ENCODE measurements at regions not wholly inside any gene's neighbourhood (a gene's known extent, or its start where the extent isn't known, plus 50 kb on each side); places are given as distances from the start of the nearest gene placed in this dataset.

GRCh38 chr11:91822805-91823204 is 401.8 kb upstream of the FAT3 start:
- no peaks in the 10 kb centered on the region for H3K36me3 ChIP-seq (ENCODE audit: insufficient read depth, low read length, poor library complexity, severe bottlenecking)
- intact Hi-C loops (cut with micrococcal nuclease; ENCODE audit: unreplicated experiment) = no loop called here
- DNase-seq (ENCODE audit: low spot score) = no peak
- no peak for TF ChIP-seq EZH2 (IDR thresholded peaks at IDR 0.05; ENCODE audit: borderline replicate concordance, low read depth, low read length, poor library complexity, severe bottlenecking)
- TF ChIP-seq CTCF (conservative IDR thresholded peaks at IDR 0.05; ENCODE audit: low read depth, low read length) = no peak
- H3K27me3 ChIP-seq (replicated peaks; ENCODE audit: insufficient read depth, low read depth, low read length, poor library complexity) = no peaks in the 10 kb centered on the region
- ChIA-PET POLR2A (ENCODE audit: low non-redundant PET) (no interaction called here), CTCF (no interaction called here)
- no TSS peak for BruUV-seq (replicated peaks)
- H3K4me3 ChIP-seq (ENCODE audit: low read depth, low read length, poor library complexity, severe bottlenecking) = no peak overlapping the region
- H3K4me1 ChIP-seq (ENCODE audit: insufficient read depth, low read length, poor library complexity, severe bottlenecking) = no peaks in the 10 kb centered on the region
- H3K9me3 ChIP-seq (ENCODE audit: low read depth, low read length, poor library complexity, severe bottlenecking) = no peaks in the 10 kb centered on the region
- no peak overlapping the region for H3K27ac ChIP-seq (ENCODE audit: low read depth, low read length, poor library complexity, severe bottlenecking)

- Histone ChIP-seq H3K9me3 (ENCODE audit: low read depth, low read length, poor library complexity, severe bottlenecking) (no peaks in the 10 kb centered on the region), H3K36me3 (ENCODE audit: insufficient read depth, low read length, poor library complexity, severe bottlenecking) (no peaks in the 10 kb centered on the region), H3K27ac (ENCODE audit: low read depth, low read length, poor library complexity, severe bottlenecking) (no peak overlapping the region), H3K4me1 (ENCODE audit: insufficient read depth, low read length, poor library complexity, severe bottlenecking) (no peaks in the 10 kb centered on the region), H3K4me3 (ENCODE audit: low read depth, low read length, poor library complexity, severe bottlenecking) (no peak overlapping the region), H3K27me3 (replicated peaks; ENCODE audit: insufficient read depth, low read depth, low read length, poor library complexity) (no peaks in the 10 kb centered on the region)
- TF ChIP-seq CTCF (conservative IDR thresholded peaks at IDR 0.05; ENCODE audit: low read depth, low read length) (no peak), EZH2 (IDR thresholded peaks at IDR 0.05; ENCODE audit: borderline replicate concordance, low read depth, low read length, poor library complexity, severe bottlenecking) (no peak)
- intact Hi-C loops (cut with micrococcal nuclease; ENCODE audit: unreplicated experiment) = no loop called here
- no peak for DNase-seq (ENCODE audit: low spot score)
- ChIA-PET POLR2A (ENCODE audit: low non-redundant PET) (no interaction called here), CTCF (no interaction called here)
- BruUV-seq (replicated peaks) = no TSS peak
Measured at GRCh38 chr11:91820709-91821108, 403.9 kb upstream of the FAT3 start.

- H3K27ac ChIP-seq (ENCODE audit: low read depth, low read length, poor library complexity, severe bottlenecking) = no peak overlapping the region
- TF ChIP-seq CTCF (conservative IDR thresholded peaks at IDR 0.05; ENCODE audit: low read depth, low read length) = no peak
- no peak for TF ChIP-seq EZH2 (IDR thresholded peaks at IDR 0.05; ENCODE audit: borderline replicate concordance, low read depth, low read length, poor library complexity, severe bottlenecking)
- H3K4me3 ChIP-seq (ENCODE audit: low read depth, low read length, poor library complexity, severe bottlenecking) = no peak overlapping the region
- CTCF ChIA-PET = no interaction called here
- no TSS peak for BruUV-seq (replicated peaks)
- intact Hi-C loops (cut with micrococcal nuclease; ENCODE audit: unreplicated experiment) = no loop called here
- no peaks in the 10 kb centered on the region for H3K27me3 ChIP-seq (replicated peaks; ENCODE audit: insufficient read depth, low read depth, low read length, poor library complexity)
- no peaks in the 10 kb centered on the region for H3K9me3 ChIP-seq (ENCODE audit: low read depth, low read length, poor library complexity, severe bottlenecking)
- no peaks in the 10 kb centered on the region for H3K36me3 ChIP-seq (ENCODE audit: insufficient read depth, low read length, poor library complexity, severe bottlenecking)
- POLR2A ChIA-PET (ENCODE audit: low non-redundant PET) = no interaction called here
- no peaks in the 10 kb centered on the region for H3K4me1 ChIP-seq (ENCODE audit: insufficient read depth, low read length, poor library complexity, severe bottlenecking)
- no peak for DNase-seq (ENCODE audit: low spot score)
Measured at GRCh38 chr11:91819777-91820176, 404.8 kb upstream of the FAT3 start.
